GM18508 (cell line): ENCODE measurements at regions not wholly inside any gene's neighbourhood (a gene's known extent, or its start where the extent isn't known, plus 50 kb on each side); places are given as distances from the start of the nearest gene placed in this dataset.

ENCODE experiments used
- ATAC-seq: cut with Tn5 transposase; IDR thresholded peaks from one replicate; pipeline ENCODE4 v1.9.1; 2021; ENCODE audit warnings: moderate number of reproducible peaks; ENCODE audit not compliant: insufficient read depth, unreplicated experiment

DNA sequence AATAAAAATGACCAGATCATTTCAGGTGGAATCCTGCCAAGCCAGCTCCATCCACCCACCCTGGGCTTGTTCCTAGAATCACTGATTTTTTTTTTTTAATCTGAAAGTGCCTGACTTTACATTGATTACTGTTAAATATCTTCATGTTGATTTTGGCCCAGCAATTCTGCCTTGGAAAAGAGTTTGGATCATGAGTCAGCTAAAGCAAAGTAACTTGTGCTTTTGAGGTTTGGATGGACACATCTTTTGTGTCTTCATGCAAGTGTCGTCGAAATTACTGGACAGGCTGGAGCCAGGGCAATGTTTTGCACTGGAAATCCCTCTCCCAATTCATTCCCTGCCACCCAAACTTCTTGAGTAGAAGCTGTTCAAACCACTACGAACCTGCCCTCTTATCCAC, 164.0 kb upstream of the SYT13 start:
- no peak for ATAC-seq

DNA sequence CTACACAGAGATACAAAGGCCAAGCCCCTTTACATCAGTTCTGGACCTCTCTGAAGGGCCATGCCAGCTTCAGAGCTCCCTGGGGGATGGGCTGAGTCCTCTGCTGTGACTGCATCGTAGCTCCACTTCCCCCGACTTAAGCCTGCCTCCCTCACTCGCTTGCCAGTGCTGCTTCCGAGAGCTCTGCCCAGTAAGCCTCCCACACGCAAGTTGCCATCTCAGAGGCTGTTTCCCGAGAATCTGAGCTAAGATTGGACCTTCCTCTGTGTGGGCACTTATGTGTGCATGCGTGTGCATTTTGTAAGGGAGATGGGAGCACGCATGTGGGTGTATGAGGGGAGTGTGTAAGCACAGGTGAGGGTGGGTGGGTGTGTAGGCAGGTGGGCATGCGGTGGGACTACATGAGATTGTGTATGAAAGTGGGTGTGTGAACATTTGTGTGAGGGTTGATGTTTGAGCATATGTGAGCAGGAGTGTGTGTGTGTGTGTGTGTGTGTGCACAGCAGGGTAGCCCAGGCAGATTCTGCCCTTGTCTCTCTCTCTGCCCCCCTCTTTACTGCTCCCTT, 163.0 kb upstream of the SYT13 start:
- no peak for ATAC-seq

DNA sequence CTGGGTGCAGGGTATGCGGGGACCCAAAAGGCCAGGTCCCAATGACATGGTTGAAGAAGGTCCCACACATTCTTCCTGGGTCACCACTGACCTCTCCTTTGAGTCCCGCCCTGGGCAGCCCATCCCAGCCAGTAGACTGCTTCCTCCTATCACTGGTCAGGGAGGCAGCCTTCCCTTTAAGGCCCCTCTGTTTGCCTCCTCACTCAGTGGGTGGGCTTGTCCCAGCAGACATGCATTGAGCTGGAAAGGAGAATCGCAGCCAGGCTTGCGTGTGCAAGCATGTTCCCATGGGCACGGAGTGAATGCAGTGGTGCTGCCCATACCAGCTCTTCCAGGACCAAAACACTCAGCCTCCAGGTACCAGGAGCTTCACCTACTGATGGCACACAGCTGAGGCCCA, 162.4 kb upstream of the SYT13 start:
- no peak for ATAC-seq

DNA sequence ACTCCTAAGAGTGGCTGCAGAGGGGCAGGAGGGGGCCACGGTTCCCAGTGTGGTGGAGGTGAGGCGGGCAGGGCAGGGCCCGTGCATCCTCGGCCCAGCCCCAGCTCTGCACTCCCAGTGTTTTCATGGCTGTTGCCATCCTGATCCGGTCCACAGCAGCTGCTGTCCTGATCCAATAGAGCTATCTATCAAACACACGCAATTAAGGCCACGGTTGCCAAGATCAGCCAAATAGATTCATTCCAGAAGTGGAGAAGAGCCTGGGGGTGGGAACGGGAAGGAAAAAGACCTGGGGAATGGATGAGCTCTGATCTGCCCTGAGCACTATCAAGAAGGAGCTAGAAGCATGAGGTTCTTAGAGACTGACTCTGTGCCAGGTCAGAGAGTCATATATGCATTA, 160.9 kb upstream of the SYT13 start:
- no peak for ATAC-seq

DNA sequence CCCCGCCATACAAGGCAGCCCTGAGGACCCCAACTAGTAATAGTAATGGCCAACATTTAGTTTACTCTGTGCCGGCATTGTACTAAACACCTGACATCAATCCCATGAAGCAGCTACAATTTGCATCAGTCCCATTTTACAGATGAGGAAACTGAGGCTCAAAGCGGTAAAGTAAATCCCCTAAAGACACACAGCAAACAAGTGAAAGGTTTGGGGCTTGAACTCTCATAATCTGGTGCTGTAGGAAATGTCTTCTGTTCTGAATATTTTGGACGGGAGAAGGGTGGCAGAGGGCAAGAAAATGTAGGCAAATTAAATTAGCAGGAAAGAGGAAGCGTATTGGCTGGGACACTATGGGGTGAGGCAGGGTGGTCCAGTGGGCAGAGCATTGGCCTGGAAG, 160.3 kb upstream of the SYT13 start:
- no peak for ATAC-seq

DNA sequence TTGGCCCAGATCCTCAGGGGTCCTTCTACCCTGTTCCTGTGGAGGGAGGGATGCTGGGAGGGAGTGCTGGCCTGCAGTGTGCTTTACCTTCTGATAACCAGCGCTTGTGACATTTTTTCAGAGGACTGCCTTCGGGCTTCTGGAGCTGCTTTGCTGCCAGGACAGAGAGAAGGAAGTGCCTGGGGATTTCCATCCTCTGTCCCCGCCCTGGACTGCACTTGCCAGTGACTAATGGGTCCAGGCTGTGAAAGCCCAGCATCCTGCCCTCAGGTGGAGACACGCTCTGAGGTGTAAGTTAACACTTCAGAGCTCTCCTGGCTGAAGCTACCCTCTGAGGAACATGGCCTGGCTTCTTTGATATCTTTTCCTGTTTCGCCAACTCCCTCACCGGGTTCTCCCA, 158.7 kb upstream of the SYT13 start:
- no peak for ATAC-seq

DNA sequence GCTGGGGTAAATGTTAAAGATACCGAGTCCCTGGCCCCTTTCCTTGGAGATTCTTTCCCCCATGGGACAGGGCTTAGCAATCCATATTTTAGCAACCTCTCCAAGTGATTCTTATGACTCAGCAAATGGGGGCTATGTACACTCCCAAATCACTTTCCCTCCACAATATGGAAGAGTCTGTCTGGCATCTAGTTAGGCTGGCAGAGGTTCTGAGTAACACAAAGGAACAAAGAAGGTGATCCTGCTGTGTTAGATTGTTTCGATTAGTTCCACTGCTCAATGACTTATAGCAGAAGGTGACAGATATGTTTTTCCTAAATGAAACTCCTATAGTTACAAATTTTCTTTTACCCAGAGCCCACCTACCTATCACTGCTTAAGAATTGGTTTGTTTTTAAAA, 154.0 kb upstream of the SYT13 start:
- no peak for ATAC-seq

DNA sequence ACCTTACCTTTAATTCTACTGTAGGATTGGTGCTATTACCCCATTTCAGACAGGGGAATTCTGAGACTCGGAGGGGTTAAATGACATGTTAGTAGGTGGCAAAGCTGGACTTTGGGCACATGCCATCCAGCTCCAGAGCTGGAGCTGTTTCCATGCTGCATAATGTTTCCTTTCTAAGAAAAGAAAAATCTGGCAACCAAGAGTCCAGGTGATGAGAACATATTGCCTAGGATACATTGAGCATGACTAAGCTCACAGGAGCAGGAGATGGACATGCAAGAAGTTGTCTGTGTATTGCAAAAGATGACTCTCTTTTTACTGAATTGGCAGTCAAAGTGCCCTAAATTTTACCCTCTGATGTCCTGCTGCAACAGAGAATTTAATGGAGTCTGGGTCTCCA, 150.8 kb upstream of the SYT13 start:
- no peak for ATAC-seq

DNA sequence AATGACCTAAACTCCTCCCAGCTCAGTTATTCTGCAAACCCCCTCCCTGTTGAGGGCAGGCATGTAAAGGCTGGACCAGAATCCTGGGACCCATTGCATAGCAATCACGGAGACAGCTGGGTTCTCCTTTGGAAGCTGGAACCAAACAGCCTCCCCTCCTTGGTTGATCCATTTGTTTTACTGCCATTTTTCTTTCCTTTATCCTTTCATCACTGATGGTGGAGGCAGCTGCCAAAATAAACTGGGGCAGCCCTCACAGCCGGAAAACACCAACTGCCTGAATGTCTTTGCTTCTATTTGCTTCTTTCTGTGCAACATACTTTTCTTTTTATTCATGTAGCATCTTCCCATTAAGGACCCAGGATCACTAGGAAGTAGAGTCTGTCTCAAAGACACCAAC, 150.0 kb upstream of the SYT13 start:
- ATAC-seq = no peak

DNA sequence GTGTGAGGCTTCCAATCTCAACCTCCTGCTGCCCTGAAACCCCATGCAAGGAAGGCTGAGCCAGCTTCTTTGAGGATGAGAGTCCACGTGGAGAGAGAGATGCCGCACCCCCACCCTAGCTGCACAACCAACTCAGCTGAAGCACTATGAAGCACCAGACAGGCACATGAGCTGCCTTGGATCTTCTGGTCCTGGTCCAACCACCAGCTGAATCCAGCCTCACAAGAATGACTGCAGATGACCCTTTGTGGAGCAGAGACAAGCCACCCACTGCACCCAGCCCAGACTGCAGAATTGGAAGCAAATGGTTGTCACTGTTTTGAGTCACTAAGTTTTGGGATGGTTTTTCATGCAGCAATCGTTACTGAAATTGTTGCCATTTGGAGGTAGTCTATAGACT, 149.6 kb upstream of the SYT13 start:
- no peak for ATAC-seq

DNA sequence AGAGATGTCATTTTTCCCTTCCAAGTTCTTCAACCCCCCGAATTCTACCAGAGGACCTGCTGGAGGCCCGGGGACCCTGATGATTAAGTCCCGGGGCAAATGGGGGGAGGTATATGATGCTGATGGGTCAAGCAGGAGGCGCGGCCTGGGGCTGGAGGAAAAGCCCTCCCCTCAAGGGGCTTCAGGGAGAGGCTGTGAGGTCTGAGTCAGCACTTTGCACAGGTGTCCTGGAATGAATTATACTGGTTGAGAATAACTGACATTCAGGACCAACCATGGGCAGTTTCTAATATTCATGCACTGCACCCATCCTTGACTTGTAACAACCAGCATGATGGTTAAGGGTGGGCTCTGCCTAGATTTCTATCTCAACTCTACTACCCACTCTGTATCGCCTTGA, 146.8 kb upstream of the SYT13 start:
- no peak for ATAC-seq

DNA sequence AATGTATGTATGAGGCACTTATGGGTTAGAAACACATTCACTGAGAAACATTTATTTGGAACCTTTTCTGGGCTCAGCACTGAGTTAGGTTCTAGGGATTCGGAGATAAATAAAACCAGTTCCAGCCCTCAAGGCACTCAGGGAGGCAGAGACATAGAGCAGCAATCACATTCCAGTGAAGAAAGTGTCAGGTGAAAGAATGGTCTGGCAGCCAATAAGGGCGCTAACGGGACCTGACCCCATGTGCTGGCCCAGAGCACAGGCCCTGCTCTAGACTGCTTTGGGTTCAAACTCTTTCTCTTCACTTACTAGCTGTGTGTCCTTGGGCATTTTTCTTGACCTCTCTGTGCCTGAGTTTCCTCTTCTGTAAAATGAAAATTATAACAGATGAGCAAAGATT, 146.0 kb upstream of the SYT13 start:
- no peak for ATAC-seq

DNA sequence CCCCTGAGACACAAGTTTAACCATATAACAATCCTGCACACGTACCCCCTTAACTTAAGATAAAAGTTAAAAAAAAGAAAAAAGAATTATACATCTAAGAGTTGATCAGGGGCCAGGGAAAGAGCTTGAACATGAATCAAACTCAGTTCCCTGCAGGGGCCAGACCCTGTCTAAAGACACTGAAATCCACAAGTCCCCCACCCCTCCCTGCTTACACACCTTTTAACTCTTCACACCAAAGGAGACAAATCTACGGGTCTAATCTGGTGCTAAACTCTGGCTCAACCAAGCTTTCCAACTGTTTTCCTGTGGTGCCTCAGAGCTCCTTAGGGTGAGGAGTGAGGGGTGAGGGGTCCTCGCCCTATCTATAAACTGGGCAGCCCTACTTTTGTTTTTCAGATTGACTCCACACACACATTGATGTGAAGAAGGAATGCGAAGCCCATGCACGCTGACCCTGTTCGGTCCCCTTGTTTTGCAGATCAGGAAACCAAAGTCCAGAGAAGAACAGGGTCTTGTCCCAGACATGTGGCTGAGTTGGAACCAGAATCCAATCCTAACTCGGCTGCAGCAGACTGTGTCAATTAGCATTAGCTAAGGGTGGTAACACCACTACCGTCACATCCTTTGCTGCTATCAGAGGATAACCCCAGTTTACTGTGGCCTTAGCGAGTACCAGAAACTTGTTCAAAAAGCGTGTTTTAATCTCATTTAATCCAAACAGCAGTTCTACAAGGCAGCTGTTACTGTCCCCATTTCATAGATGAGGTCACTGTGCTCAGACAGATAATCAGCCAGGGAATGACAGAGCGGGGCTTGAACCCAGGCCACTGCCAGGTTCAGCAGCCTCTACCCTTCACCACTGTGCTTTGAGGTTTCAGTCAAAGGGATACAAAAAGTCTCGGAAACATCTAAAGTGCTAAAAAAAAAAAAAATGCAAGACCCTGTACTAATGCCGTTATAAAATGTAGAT, 145.2 kb upstream of the SYT13 start:
- ATAC-seq = no peak

DNA sequence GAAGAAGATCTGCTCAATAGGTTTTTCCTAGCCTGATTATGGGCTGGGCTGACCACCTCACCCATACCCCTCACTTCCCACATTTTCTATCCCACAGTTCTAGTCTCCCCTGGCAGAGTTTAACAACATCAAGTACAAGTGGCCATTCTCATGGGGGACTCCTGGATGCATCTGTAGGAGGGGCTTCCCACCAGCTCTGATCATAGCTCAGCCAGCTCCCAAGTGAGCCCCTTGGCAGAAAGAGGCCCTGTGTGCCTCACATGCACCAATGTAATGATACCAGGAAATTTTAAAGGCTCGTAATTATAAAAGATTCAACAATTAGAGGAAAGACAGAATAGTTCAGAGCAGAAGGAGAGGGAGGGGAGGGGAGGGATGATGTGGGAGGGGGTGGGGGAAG, 144.2 kb upstream of the SYT13 start:
- no peak for ATAC-seq

DNA sequence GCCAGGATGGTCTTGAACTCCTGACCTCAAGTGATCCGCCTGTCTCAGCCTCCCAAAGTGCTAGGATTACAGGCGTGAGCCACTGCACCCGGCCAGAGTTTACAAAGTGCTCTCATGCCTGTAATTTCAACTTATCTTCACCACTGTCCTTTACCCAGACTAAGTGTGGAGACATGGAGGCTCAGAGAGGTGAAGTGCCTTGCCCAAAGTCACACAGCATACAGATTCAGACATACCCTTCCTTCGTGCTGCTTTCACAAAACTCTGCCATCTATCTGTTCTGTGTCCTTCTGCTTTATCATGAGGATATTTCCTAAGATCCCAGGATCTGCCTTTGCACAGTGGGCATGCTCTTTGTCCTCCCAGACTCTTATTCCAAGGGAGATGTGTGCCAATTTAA, 143.6 kb upstream of the SYT13 start:
- no peak for ATAC-seq

DNA sequence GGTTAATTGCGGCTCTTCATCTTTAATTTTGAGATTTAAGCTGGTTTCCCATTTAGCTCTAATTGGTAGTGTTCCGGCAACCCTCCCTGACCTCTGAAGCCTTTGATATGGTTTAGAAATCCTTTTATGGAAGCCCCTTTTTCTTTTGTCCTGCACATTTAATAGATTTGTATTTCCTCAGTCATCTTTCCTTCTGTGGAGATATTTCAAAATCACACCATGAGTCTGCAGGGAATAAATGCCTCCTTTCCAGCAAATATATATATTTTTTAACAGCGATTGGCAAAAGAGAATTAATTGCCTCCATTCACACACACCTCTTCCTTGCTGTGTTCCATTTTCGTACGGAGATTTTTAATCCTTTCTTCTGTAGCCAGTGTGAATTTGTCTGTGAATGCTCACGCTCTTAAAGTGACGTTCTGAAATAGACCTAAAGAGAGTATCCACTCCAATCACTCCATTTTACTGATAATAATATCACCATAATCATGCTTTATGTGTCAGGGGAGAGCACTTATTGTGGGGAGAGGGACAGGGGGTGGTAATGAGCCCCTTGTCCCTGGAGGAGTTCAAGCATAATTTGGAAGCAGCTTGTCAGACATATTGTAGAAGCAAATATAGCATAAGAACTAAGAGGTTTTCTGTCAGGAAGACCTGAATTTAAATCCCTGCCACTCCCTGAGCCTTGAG, 142.5 kb upstream of the SYT13 start:
- no peak for ATAC-seq

DNA sequence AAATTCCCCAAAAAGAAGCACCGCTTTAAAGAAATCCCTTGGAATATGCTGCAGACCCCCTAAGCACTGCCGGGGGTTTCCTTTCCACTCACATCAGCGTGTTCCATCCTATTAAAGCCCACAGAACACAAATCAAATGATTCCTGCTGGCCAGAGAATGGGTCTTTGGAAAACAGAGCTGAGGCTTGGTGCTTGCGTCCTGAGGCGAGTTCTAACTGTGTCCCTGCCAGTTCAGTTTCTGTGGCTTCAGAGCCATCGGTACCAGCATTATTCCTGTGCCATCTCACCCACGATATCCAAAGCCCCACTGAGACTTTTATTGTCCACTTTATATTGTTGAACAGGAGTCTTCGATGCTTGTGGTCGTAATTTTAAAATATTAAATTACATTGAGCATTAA, 142.0 kb upstream of the SYT13 start:
- ATAC-seq = no peak

DNA sequence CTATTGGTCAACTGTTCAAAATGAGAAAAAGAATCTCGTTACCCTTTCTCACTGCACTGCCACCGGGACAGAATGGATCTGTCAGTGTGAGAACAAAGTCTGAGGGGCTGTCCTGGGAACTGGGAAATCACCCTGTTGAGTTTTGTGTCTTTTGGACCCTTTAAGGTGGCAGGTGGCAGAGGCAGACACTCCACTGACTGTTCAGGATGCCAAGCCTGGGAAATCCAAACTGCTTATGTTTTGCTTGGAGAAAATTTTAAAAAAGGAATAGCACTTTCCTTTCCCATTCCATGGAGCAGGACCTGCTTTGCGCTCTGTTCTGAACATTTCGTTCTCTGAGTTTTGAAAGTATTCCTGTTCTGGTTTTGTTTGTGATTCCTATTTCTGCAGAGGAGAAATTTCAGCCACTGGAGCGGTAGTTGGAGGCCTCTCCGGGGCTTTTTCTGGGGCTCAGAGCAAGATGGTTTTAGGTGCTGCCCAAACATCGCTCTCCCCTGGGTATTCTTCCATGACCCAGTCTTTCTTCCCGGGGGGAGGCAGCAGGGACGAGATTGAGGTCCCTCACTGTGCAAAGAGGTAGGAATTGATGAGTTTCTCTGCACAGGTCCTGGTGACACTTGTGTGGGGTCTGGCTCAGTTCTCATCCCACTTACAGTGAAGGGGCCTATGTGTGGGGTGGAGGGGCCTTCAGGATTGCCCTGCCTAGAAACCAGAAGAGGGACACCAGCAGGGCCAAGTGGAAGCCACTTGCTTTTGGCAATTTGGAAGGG, 138.5 kb upstream of the SYT13 start:
- ATAC-seq = no peak

DNA sequence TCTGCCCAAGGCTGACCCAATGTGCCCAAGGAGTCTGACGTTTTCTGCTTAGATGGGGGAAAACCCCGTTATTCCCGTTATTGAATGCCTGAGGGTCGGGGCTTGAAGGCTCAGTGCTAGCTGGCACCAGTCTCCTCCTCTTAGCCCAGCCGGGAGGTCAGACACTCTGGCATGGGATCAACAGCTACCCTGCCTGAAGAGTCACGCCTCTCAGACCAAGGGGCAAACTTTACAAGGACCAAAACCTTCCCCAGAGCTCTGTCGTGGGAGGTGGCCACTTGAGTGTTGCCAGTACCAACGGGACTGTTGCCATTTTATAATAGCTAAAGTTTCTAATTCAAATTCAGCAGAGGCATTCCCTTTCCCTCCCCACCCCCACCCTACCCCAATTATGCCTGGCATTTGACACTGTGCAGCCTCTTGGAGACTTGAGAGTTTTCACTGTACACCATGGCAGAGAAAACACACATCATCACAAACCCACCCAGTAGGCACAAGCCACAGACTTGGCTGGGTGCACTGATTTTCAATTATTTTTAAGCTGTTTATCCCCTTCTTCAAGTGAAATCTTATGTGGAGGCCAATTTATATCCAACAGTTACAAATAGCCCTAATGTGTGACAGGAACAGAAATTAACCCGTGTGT, 137.5 kb upstream of the SYT13 start:
- no peak for ATAC-seq

DNA sequence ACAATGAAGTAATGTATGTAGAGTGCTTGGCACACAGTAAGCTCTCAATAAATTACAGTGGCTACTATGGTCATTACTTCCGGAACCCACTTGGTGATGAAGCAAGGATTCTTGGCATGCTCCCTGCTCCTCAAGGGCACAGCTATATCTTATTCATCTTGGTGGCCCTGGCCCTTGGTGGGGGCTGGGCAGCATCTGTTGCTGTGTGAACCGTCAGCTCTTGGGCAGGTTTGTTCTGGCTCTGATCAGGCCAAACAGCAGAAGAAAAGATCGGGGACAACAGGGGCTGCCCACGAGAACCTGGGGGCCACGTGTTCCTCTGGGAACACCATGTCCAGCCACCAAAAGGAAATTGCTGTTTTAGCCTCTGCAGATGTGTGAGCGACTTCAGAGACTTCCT, 136.9 kb upstream of the SYT13 start:
- ATAC-seq = no peak
